Adrenal gland (tissue), 5 donors: ENCODE measurements at regions not wholly inside any gene's neighbourhood (a gene's known extent, or its start where the extent isn't known, plus 50 kb on each side); places are given as distances from the start of the nearest gene placed in this dataset.

Experiments
- POLR2A ChIP-seq, 2 donors: fragments of 450-650 bp; IDR thresholded peaks; one replicate each; pipeline ENCODE4 v1.6.1; 2017; ENCODE audit warnings: antibody characterized with exemption in 2 of 2, mild to moderate bottlenecking in 2 of 2, moderate library complexity in 1 of 2
- TF ChIP-seq, protein P1 (sequence below), 6 experiments: fragments of 450-650 bp in 4 of 6; fragments of 200-600 bp in 2 of 6; sonication (generic) in 1 of 6; IDR thresholded peaks; 1 replicate in 5 of 6; 2 replicates in 1 of 6; pipeline versions ENCODE4 v1.5.1 to v1.8.0; 2016 to 2021; ENCODE audit warnings: antibody characterized with exemption in 6 of 6, mild to moderate bottlenecking in 2 of 6, moderate library complexity in 1 of 6
- donor health status: DM: no; HTN: no; CAD: no.

DNA sequence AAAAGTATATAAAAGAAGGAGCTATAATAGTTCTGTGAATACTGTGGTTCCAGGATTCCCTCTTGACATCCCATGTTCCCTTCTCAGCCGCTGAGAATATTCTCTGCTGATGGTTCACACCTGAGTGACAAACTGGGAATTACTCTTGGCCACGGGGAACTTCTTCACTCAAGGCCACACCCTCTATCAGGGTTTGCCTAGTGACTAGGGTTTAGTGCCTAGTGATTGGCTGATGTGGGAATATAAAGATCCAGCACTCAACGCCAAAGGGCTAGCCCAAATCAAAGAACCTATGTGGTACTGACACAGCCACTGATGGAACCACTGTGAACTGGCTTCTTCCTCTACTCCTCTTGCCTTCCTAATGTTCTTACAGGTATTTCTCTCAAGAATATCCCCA, 248.4 kb downstream of the ASCL1 start:
- TF ChIP-seq, protein P1, sequence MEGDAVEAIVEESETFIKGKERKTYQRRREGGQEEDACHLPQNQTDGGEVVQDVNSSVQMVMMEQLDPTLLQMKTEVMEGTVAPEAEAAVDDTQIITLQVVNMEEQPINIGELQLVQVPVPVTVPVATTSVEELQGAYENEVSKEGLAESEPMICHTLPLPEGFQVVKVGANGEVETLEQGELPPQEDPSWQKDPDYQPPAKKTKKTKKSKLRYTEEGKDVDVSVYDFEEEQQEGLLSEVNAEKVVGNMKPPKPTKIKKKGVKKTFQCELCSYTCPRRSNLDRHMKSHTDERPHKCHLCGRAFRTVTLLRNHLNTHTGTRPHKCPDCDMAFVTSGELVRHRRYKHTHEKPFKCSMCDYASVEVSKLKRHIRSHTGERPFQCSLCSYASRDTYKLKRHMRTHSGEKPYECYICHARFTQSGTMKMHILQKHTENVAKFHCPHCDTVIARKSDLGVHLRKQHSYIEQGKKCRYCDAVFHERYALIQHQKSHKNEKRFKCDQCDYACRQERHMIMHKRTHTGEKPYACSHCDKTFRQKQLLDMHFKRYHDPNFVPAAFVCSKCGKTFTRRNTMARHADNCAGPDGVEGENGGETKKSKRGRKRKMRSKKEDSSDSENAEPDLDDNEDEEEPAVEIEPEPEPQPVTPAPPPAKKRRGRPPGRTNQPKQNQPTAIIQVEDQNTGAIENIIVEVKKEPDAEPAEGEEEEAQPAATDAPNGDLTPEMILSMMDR (IDR thresholded peaks at IDR 0.05) = no peak
- no peak for TF ChIP-seq POLR2A (IDR thresholded peaks at IDR 0.05)
